ENCODE measurements at regions not wholly inside any gene's neighbourhood (a gene's known extent, or its start where the extent isn't known, plus 50 kb on each side); places are given as distances from the start of the nearest gene placed in this dataset.
"Not testable (repeated sequence)": the region's sequence is repeated elsewhere in the genome, so short reads cannot be mapped to it uniquely, and the experiment has no call there.

GRCh38 chr20:29497684-29498083 lies 1759.8 kb upstream of the DEFB115 start:
- not testable (repeated sequence) for TF ChIP-seq MAFK (IDR thresholded peaks at IDR 0.05; ENCODE audit: partially characterized antibody); PBX3 (IDR thresholded peaks at IDR 0.05); CTCF (IDR thresholded peaks at IDR 0.05); JUN (IDR thresholded peaks at IDR 0.05); POLR2A (IDR thresholded peaks at IDR 0.05; ENCODE audit: low read length); RAD21 (conservative IDR thresholded peaks at IDR 0.05 in 1 of 2, IDR thresholded peaks at IDR 0.05 in 1 of 2)
